ENCODE measurements at regions not wholly inside any gene's neighbourhood (a gene's known extent, or its start where the extent isn't known, plus 50 kb on each side); places are given as distances from the start of the nearest gene placed in this dataset.

GRCh38 chr13:27699952-27700351, 78.3 kb downstream of the POLR1D start:
- no peak overlapping the region for H3K4me3 ChIP-seq
- DNase-seq (no peak), ATAC-seq (ENCODE audit: insufficient read depth, low FRiP score) (no peak)
- no peaks in the 10 kb centered on the region for H3K4me1 ChIP-seq (ENCODE audit: control insufficient read depth in 5 of 5, insufficient read depth in 5 of 5, low read length in 5 of 5)
- H3K9ac ChIP-seq (ENCODE audit: insufficient read depth in 1 of 2, low read length in 2 of 2), result no peak overlapping the region
- no peak for TF ChIP-seq CTCF (IDR thresholded peaks at IDR 0.05; ENCODE audit: control extremely low read depth, extremely low read depth)
- H3K9me3 ChIP-seq (ENCODE audit: control insufficient read depth in 4 of 4, insufficient read depth in 3 of 4, low read length in 3 of 4), result peaks cover 0 to 4% (median 0%) of the 10 kb centered on the region in 4 donors
- H3K27ac ChIP-seq (ENCODE audit: low read depth in 1 of 2, low read length in 1 of 2), result no peak overlapping the region
- H3K36me3 ChIP-seq (ENCODE audit: control insufficient read depth in 4 of 4, insufficient read depth in 4 of 4, low read length in 4 of 4), result no peaks in the 10 kb centered on the region
- WGBS, 2 donors, result 78 to 85% methylated on average over 4 of the region's 4 CpGs
- no peaks in the 10 kb centered on the region for H3K27me3 ChIP-seq (ENCODE audit: control insufficient read depth in 3 of 3, insufficient read depth in 3 of 3, low read length in 2 of 3)

- H3K9me3 ChIP-seq (ENCODE audit: control insufficient read depth in 4 of 4, insufficient read depth in 3 of 4, low read length in 3 of 4), result peaks cover 0 to 4% (median 0%) of the 10 kb centered on the region in 4 donors
- DNase-seq (no peak), ATAC-seq (ENCODE audit: insufficient read depth, low FRiP score) (no peak)
- H3K36me3 ChIP-seq (ENCODE audit: control insufficient read depth in 4 of 4, insufficient read depth in 4 of 4, low read length in 4 of 4), result no peaks in the 10 kb centered on the region
- no peaks in the 10 kb centered on the region for H3K27me3 ChIP-seq (ENCODE audit: control insufficient read depth in 3 of 3, insufficient read depth in 3 of 3, low read length in 2 of 3)
- H3K27ac ChIP-seq (ENCODE audit: low read depth in 1 of 2, low read length in 1 of 2), result no peak overlapping the region
- no peaks in the 10 kb centered on the region for H3K4me1 ChIP-seq (ENCODE audit: control insufficient read depth in 5 of 5, insufficient read depth in 5 of 5, low read length in 5 of 5)
- H3K9ac ChIP-seq (ENCODE audit: insufficient read depth in 1 of 2, low read length in 2 of 2), result no peak overlapping the region
- H3K4me3 ChIP-seq, result no peak overlapping the region
- TF ChIP-seq CTCF (IDR thresholded peaks at IDR 0.05; ENCODE audit: control extremely low read depth, extremely low read depth), result no peak
- WGBS, 2 donors, result 80 to 90% methylated on average over 2 of the region's 2 CpGs
Measured at GRCh38 chr13:27704681-27705080, 83.0 kb downstream of the POLR1D start.

- Histone ChIP-seq H3K36me3 (ENCODE audit: control insufficient read depth in 4 of 4, insufficient read depth in 4 of 4, low read length in 4 of 4) (no peaks in the 10 kb centered on the region), H3K4me3 (no peak overlapping the region), H3K27ac (ENCODE audit: low read depth in 1 of 2, low read length in 1 of 2) (no peak overlapping the region), H3K27me3 (ENCODE audit: control insufficient read depth in 3 of 3, insufficient read depth in 3 of 3, low read length in 2 of 3) (no peaks in the 10 kb centered on the region), H3K9me3 (ENCODE audit: control insufficient read depth in 4 of 4, insufficient read depth in 3 of 4, low read length in 3 of 4) (peaks cover 0 to 4% (median 0%) of the 10 kb centered on the region in 4 donors), H3K9ac (ENCODE audit: insufficient read depth in 1 of 2, low read length in 2 of 2) (no peak overlapping the region), H3K4me1 (ENCODE audit: control insufficient read depth in 5 of 5, insufficient read depth in 5 of 5, low read length in 5 of 5) (no peaks in the 10 kb centered on the region)
- no peak for ATAC-seq (ENCODE audit: insufficient read depth, low FRiP score)
- DNase-seq, result no peak
- no peak for TF ChIP-seq CTCF (IDR thresholded peaks at IDR 0.05; ENCODE audit: control extremely low read depth, extremely low read depth)
- 84 to 87% methylated on average over 9 of the region's 9 CpGs for WGBS, 2 donors
Measured at GRCh38 chr13:27708325-27708724, 84.0 kb upstream of the GSX1 start.

- Histone ChIP-seq H3K4me1 (ENCODE audit: control insufficient read depth in 5 of 5, insufficient read depth in 5 of 5, low read length in 5 of 5) (no peaks in the 10 kb centered on the region), H3K9me3 (ENCODE audit: control insufficient read depth in 4 of 4, insufficient read depth in 3 of 4, low read length in 3 of 4) (no peaks in the 10 kb centered on the region), H3K36me3 (ENCODE audit: control insufficient read depth in 4 of 4, insufficient read depth in 4 of 4, low read length in 4 of 4) (no peaks in the 10 kb centered on the region), H3K27ac (ENCODE audit: low read depth in 1 of 2, low read length in 1 of 2) (no peak overlapping the region), H3K4me3 (no peak overlapping the region), H3K9ac (ENCODE audit: insufficient read depth in 1 of 2, low read length in 2 of 2) (no peak overlapping the region), H3K27me3 (ENCODE audit: control insufficient read depth in 3 of 3, insufficient read depth in 3 of 3, low read length in 2 of 3) (no peaks in the 10 kb centered on the region)
- no peak for TF ChIP-seq CTCF (IDR thresholded peaks at IDR 0.05; ENCODE audit: control extremely low read depth, extremely low read depth)
- DNase-seq, result peak in 1 of 3 donors; percentile 0
- 60 to 71% methylated on average over 1 of the region's 1 CpG for WGBS, 2 donors
- no peak for ATAC-seq (ENCODE audit: insufficient read depth, low FRiP score)
Measured at GRCh38 chr13:27709779-27710178, 82.5 kb upstream of the GSX1 start.

Measured in lung (tissue), 11 donors.